HK-2 (cell line): ENCODE measurements at regions not wholly inside any gene's neighbourhood (a gene's known extent, or its start where the extent isn't known, plus 50 kb on each side); places are given as distances from the start of the nearest gene placed in this dataset.

Source experiments
- DNase-seq: peaks from one replicate; pipeline ENCODE4 v3.0.0-alpha.2; 2018; ENCODE audit not compliant: unreplicated experiment

DNA sequence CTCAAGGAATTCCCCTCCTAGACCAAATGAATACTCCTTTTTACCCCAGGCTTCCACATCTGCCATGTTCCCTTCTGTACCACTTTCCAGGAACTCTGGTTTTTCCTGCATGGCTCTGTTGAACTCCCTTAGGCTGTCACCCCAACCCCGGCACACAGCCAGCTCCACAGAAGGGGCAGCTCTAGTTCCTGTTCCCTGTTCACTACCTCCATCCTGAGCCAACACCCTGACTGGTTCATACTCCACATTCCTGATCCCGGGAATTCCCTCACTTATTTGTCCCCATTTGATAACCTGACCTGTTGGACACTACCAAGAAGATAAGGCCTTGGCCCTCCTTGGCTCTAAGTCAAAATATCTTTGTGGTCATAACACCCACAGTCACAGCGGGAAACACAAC is 280.9 kb upstream of the RAB6C start:
- DNase-seq, result no peak

DNA sequence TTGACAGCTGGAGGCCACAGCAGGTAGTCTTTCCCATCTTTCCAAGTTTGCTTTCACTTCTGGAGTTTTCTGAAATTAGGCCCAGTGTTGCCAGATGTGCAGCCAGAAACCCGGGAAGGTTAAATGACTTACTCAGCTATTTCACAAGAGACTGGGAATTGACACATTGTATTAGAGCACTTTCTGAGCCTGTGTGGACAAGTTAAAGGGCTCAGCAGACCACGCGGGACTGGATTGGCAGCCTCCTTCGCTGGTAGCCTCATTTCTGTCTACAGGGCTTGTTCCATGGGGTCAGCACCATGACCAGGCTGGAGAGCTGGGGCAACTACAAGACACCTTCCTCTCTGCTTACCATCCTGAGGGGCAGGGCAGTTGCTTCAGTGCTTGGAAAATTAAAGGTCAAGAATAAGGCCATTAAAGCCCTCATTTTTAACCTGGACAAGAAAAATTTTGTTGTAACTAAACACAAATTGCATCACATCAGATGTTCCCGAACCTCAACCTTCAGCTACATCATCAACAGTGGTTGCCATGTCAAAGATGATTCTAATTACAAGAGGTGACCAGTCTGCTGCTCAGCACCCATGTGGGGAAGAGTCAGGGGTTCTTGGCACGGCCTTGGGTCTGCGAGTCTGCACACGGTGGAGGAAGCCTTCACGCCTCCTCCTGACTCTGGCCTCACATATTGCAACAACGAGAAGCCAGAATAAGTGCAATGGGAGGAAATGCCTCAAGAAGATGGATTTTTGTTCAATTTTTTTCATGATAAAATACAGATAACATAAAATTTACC is 279.5 kb upstream of the RAB6C start:
- no peak for DNase-seq

DNA sequence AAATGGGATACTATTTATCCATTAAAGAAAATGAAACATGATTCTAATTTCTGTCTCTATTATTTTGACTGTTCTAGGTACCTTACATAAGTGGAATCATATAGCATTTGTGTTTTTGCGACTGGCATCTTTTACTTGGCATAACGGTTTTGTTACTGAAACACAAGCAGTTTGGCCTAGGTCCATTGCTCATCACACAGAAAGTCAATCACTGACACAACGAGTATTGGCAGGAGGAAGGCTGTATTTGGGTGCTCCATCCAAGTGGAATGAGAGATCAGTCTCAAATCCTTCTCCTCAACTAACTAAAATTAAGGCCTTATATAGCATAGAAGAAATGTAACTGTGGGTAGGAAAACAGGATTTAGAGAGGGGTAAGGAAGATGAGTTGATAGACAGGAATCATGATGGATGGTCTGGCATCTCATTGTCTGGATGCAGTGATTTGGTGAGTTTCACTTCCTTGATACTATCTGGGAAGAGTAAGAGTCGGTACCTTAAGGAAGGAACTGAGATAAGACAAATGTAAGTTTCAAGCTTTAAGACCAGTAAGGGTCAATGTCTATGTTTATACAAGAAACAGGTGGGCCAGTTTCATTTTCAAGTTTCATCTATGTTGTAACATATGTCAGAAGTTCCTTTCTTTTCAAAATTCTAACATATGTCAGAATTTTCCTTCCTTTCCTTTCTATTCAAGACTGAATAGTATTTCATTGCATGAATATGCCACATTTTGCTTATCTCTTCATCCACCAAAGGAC is 276.9 kb upstream of the RAB6C start:
- no peak for DNase-seq

DNA sequence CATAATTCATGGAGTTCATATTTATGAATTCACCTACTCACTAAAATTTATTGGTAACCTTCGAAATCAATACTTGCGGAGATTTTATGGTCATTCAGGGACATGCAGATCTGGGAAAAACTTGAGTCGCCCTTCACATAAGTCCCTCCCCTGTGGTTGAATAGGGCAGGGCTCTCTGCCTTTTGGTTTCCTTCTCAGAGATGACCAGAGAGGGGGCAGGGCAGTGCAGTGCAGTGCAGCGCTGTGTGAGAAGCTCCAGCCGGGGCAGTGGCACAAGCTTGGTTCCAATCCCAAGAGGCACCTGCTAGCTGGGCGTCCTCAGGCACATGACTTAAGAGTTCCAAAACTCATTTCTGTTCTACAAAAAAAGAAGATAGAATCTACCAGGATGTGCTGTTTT is 274.4 kb upstream of the RAB6C start:
- no peak for DNase-seq

DNA sequence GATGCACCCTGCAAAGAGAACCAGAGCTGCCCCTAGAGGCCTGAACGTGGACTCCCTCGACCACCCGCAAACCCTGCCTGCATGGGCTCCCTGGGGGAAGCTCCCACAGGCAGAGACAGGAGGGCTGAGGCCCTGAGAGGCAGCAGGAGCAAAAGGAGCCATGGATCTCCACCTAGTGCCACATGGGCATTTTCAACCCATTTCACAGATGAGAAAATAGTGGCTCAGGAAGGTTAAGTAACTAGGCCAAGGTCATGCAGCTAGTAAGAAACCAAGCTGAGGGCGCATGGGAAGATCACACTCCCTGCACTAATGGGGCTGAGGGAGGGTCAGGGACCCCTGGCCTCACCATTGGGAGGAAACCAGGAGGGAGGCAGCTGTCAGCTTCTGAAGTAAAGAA is 271.7 kb upstream of the RAB6C start:
- no peak for DNase-seq

DNA sequence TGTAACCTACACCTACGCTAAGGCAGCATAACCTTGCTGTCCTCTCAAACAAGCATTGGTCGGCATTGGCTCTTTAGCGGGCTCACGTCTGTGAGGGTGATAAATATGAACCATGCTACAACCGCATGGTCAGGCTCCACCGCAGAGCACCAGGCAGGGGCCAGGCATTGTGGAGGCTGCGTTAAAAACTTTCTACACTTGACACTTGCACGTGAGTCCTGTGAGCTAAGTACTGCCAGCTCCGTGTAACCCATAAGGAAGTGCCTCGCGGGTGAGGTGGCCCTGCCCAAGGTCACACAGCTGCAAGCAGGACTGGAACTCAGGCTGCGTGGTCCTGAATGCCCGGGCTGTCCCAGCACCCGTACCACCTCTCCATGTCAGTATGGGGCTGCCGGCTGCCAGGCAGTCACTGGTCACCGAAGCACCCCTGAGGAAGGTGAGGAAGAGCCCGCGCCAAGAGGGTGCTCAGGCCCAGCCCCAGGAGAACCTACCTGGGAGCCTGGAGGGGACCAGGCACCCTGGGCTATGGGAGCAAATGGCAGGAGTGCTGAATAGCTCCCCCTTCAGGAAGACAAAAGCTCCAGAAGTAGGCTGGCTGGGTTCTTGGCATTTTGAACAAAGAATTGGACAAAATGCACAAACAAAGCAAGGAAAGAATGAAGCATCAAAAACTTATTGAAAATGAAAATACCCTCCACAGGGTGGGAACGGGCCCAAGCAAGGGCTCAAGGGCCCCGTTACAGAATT is 271.1 kb upstream of the RAB6C start:
- DNase-seq, result no peak

DNA sequence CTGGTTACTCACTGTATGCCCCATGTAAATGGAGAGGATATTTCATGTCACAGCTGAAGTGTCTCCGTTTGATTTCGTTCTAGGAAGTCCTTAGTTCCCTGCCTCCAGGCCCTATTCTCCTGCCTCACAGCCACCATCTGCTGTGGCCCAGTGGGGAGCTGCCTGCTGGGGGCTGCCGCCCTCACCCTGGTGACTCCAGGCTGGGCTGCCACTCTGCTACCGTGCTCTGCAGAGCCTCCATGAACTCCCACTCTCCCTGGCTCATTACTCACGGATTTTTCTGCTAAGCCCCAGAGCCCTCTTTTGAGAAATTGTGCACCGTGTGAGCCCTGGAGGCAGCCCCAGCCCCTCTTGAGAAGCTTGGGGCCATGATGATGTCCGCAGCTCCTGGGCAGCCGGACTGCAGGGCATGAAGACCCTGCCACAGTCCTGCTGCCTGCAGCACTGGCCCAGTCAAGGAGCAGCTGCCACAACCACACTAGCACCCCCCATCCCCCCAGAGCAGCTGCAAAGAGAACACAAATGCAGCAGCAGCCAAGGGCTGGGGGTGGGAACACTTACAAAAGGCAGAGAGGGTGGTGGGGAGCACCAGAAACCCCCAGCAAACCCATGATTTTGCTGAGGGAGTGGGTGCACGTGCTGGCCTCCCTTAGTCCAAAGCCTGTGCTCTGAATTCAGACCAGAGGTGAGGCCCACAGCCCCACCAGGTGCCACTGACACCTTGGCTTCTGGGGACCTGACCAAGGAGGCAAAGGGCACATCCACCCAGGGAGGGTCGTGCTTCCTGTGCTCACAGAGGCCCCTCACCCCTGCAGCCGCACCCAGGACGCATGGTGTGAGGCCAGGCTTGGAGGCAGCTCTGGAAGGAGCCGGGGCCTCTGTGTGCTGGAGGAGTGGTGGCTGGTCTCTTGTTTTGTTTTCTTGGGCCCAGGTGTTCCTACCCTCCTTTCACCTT is 270.2 kb upstream of the RAB6C start:
- DNase-seq, result no peak

DNA sequence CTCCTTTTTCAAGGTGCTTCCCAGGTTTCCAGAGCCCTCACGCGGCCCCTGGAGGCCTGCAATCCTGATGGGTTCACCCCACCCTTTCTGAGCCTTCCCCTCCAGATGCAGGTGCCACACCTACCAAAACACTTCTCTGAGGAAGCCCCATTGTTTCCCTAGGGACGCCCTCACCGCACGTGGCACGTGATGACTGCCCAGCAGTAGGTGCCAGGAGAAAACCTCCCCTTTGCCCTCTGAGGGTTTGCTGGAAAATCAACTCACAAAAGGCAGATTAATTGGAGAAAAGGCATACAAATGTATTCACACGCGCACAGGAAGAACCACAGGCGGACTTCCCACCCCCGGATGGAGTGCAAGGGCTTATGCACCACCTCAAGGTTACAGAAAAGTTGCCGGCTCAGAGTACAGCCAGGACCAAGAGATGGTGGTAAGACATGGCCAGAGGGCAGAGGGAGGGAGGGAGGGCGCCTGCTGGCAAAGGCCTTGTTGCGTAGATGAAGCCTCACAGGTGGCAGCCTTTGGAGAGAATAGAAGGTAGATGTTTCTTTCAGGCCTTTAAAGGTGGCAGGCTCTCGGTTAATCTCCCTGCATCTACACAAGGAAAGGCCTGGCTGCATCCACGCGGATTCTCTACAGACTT is 269.4 kb upstream of the RAB6C start:
- no peak for DNase-seq

DNA sequence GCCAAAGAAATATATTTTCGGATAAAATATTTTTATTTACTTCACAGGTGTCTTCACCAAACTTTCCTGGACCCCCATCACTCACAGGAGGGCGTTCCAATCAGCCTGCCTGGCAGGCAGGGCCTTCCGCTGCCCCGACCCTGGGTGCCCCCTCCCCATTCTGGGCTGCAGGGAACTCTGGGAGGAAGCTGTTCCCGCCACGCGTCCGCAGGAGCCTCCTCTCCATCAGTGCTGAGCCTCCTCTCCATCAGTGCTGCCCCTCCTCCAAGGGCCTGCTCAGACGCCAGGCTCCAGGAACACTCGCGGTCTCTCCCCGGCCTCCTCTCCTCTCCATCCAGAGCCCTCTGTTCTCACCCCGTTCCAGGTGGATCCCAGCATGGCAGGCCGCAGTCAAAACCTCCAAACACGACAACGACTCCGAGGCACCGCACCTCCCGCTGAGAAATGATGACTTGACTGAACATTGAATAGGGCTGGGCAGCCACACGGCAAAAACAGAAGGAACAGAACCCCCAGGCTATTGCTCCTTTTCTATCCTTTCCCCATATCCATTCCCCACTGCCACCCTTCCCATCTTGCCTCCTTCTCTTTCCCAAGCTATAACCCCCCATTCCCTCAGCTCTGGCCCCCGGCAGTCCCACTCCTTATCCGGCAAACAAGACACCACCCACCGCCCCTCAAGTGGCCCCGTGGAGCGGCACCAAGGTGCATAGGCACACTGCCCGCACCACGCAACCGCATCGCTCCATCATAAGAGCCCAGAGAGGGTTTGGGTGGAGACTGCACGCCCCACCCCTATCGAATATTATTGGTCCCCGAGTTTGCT is 268.6 kb upstream of the RAB6C start:
- no peak for DNase-seq

DNA sequence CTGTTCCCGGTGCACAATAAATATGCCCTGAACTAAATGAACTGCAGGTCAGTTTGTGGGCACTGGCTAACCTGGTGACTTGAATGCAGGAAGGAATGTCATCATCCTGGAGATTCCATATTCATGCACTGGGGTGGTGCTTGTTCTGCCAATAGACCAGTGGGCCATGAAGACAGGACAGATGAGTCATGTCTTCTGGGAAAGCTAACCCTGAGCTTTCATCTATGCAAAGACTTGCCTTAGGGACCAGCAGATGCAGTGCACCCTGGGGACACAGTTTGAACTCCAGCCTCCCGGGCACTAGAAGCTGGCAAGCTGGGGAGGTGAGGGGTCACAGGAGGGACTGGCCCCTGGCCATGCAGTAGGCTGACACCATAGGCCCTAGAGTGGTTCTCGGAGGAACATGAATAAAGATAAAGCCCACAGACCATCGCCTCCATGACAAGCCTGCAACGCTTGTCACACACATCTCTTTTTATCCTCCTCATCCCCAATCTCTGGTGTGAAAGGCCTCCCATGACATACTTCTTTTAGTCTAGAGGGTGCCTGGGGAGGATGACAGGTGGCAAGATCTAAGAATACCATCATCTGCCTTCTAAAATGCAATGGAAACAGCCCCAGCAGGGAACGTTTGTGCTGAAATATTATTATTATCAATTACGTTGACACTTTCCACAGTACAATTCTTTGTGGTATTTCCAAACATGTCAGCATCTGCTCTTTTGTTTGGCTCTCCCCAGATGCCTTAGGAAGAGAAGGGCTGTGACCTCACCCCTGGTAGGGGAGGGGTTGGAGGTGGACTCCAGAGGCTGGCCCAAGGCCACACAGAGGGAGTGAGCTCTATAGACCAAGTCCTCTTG is 267.4 kb upstream of the RAB6C start:
- no peak for DNase-seq

DNA sequence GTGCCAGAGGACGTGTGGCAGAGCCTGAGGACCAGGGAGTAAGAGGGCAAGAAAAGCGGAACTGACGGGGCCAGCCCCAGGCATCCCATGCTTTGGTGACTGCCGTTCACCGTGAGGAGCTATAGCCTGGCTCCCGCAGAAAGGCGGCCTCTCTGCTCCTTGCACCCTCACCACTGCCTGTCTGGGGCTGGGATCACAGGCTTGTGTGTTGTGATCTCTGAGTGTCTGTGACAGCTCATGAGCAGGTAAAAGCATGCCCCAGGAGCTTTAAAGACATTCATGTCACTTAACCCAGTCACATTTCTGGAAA is 266.8 kb upstream of the RAB6C start:
- DNase-seq, result no peak

DNA sequence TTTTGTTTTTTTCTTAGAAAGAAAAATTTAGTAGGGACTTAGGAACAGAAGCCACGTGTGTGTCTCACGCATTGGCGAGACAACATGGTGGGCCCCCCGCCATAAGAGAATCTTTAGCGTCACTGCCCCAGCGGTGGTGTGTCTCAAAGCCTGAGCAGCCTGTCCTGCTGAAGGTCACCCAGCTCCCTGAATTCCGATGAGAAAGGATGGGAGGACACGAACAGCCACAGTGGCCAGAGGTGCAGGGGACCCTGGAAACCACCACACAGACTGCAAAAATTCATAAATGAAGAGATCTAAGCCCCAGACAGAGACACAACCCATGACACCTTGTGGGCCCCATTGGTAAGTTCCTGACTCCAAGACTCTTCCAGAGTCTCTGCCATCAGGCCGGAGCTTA is 266.1 kb upstream of the RAB6C start:
- DNase-seq, result no peak

DNA sequence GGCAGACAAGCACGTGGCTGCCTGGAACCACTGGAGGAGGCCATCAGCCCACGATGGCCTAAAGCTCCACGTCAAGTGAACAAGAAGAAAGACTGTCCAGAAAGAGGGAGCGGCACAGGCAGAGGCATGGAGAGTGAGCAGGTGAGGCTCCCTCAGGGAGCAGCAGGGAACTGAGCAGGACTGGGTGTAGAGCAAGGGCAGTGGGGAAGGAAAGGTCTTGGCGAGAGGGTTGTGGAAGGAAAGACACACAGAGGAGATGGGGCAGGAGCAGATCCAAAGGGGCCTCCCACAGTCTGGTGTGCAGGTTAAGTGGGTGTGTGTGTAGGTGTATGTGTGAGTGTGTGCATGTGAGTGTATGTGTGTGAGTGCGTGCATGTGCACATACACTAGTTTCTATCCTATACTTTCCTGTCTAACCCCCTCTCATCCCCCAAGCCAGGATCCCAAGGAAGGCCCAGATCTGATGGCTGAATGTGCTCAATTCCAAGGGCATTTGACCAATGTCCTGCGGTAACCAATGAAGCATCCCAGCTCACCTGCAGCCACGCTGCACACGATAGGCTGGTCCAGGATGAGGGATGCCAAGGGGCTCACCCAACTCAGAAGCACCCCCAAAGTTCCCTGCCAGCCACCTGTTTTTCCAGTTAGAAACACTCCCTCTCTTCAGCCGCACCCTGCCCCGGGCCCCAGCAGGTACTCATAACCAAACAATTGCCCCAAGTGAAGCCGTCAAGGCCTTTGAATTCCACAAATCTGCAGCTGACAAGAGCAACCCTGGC is 262.5 kb upstream of the RAB6C start:
- no peak for DNase-seq

DNA sequence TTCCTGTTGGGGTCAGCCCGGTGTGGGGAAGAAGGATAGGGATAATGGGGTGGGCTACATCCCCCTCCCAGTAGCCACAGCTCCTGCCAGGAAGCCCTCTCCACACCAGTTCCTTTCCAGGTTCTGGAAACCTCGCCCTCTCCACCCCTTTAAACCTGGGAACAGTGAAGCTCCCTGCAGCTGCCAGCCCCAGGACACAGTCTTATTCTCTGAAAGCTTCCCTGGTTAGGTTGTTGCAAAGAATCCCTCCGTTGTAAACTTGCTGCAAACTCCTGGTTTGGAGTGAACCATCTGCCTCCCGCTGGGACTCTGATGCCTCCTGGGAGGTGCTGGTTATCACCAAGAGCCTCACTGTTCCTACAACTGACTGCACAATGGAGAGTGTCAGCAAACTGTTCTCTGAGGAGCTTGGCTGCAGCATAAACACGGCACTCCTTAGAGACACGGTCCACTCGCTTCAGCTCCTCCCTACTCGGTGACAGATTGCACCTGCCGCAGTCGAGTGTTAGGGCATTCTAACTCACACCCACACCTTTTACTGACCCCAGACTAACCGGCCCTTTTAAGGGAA is 261.8 kb upstream of the RAB6C start:
- DNase-seq, result no peak

DNA sequence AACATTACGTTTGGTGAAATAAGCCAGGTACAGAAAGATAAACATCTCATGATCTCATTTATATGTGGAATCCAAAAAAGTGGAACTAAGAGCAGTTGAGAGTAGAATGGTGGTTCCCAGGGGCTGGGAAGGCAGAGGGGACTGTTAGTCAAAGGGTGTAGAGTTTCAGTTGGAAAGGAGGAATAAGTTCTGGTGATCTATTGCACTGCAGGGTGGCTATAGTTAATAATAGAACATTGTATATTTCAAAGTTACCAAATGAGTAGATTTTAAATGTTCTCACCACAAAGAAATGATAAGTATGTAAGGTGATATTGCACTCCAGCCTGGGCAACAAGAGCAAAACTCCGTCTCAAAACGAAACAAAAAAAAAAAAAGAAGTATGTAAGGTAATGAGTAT is 260.1 kb upstream of the RAB6C start:
- no peak for DNase-seq

DNA sequence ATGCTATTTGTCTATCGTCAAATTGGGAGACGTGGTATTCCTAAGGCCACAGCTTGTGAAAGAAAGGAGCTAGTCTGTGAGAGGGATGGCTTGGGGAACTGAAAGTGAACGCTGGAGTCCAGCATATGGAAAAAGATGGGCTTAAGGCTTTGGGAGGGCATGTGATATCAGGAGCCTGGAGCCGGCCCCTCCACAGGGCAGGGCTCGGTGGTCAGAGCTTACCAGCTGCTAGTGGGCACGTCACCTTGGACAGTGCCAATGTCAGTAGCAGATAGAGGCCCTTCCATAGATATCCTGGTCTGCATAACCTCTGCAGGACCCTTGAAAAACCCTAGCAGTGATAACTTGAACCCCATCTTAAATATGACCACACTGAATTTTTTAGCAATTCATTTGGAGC is 259.1 kb upstream of the RAB6C start:
- no peak for DNase-seq

DNA sequence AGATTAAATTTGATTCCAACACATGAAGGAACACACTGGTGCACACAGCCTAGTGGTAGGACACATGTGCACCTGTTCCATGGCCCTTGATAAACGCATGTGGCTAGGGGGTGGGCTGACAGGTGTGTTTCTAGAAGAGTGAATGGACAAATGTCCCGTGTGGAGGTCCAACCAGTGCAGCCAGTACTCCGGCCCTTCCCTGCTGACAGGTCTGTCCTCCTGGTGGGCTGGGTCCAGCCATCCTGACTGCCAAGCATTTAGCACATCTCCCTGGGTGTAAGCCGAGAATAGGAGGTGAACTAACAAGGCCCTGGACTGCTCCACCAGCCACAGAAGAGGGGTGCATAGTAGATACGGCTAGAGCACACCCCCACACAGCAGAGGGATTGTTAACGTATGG is 258.7 kb upstream of the RAB6C start:
- no peak for DNase-seq

DNA sequence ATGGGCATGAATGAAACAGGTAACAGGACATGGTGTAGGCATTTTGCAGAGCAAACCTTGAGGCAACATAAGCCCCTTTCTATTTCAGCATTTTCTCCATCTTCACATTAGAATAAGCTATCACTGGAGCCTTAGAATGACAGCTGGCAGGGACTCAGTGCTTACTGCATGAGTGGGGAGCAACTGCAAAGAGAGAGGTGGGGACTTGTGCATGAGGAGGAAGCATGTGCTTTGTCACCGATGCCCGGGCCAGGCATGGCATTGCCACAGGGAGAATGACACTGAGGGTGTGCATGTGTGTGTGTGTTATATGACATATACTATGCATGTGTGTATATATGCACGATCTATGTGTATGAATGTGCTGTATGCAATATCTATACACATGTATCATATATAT is 258.2 kb upstream of the RAB6C start:
- DNase-seq, result no peak
